ENCODE measurements at regions not wholly inside any gene's neighbourhood (a gene's known extent, or its start where the extent isn't known, plus 50 kb on each side); places are given as distances from the start of the nearest gene placed in this dataset.

- TF ChIP-seq, protein P1, sequence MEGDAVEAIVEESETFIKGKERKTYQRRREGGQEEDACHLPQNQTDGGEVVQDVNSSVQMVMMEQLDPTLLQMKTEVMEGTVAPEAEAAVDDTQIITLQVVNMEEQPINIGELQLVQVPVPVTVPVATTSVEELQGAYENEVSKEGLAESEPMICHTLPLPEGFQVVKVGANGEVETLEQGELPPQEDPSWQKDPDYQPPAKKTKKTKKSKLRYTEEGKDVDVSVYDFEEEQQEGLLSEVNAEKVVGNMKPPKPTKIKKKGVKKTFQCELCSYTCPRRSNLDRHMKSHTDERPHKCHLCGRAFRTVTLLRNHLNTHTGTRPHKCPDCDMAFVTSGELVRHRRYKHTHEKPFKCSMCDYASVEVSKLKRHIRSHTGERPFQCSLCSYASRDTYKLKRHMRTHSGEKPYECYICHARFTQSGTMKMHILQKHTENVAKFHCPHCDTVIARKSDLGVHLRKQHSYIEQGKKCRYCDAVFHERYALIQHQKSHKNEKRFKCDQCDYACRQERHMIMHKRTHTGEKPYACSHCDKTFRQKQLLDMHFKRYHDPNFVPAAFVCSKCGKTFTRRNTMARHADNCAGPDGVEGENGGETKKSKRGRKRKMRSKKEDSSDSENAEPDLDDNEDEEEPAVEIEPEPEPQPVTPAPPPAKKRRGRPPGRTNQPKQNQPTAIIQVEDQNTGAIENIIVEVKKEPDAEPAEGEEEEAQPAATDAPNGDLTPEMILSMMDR (conservative IDR thresholded peaks at IDR 0.05 in 1 of 2, IDR thresholded peaks at IDR 0.05 in 1 of 2; ENCODE audit: extremely low read depth in 1 of 2, insufficient read depth in 1 of 2, low read depth in 1 of 2, low read length in 2 of 2): no peak
- no peak for TF ChIP-seq EZH2 (IDR thresholded peaks at IDR 0.05; ENCODE audit: borderline replicate concordance, low read length)
Observed at GRCh38 chr10:57983281-57983791, 284.4 kb downstream of the IPMK start.
